ENCODE measurements at regions not wholly inside any gene's neighbourhood (a gene's known extent, or its start where the extent isn't known, plus 50 kb on each side); places are given as distances from the start of the nearest gene placed in this dataset.

DNA sequence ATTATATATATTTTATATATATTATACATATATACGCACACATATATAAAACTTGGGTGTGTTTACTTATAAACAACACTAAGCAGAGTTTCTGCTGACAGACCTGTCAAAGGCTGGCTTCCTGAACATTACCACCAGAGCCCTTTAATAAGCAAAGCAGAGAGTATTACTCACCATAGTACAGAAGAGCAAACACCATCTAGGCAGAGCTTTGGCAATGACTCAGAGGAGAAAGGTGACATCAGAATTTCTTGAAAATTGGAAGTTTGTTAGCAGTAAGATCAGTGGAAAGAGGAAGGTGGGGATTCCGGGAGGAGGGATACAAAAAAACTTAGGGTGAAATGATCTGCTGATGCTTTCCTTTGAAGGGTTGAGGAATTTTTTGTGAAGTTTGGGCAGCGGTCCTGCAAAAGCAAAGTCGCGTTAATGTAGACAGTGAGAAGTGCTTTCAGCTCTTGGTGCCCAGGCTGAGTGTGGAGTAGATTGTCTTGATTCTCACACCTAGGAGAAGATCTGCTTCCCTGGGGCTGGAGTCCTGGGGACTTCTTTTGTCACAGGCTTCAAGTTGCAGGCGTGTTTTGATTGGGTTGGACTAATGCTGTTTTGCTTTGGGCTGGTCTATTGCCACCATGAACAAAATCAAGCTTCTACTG is 109.6 kb upstream of the BACH2 start:
- H3K27ac ChIP-seq (replicated peaks) = no peak overlapping the region
- DNase-seq (ENCODE audit: low read depth in 1 of 2, low spot score in 1 of 2) = no peak
- no peak overlapping the region for H3K4me3 ChIP-seq (replicated peaks; ENCODE audit: insufficient read depth, low read length)
- no peaks in the 10 kb centered on the region for H3K27me3 ChIP-seq (ENCODE audit: insufficient read depth, poor library complexity, severe bottlenecking)
- TF ChIP-seq CTCF (IDR thresholded peaks at IDR 0.05; ENCODE audit: insufficient read depth, low read length) = no peak
- TF ChIP-seq POLR2AphosphoS5 (IDR thresholded peaks at IDR 0.05; ENCODE audit: low read depth) = no peak
- TF ChIP-seq SPI1 (IDR thresholded peaks at IDR 0.05; ENCODE audit: borderline replicate concordance, low read depth) = no peak
- TF ChIP-seq, protein P1, sequence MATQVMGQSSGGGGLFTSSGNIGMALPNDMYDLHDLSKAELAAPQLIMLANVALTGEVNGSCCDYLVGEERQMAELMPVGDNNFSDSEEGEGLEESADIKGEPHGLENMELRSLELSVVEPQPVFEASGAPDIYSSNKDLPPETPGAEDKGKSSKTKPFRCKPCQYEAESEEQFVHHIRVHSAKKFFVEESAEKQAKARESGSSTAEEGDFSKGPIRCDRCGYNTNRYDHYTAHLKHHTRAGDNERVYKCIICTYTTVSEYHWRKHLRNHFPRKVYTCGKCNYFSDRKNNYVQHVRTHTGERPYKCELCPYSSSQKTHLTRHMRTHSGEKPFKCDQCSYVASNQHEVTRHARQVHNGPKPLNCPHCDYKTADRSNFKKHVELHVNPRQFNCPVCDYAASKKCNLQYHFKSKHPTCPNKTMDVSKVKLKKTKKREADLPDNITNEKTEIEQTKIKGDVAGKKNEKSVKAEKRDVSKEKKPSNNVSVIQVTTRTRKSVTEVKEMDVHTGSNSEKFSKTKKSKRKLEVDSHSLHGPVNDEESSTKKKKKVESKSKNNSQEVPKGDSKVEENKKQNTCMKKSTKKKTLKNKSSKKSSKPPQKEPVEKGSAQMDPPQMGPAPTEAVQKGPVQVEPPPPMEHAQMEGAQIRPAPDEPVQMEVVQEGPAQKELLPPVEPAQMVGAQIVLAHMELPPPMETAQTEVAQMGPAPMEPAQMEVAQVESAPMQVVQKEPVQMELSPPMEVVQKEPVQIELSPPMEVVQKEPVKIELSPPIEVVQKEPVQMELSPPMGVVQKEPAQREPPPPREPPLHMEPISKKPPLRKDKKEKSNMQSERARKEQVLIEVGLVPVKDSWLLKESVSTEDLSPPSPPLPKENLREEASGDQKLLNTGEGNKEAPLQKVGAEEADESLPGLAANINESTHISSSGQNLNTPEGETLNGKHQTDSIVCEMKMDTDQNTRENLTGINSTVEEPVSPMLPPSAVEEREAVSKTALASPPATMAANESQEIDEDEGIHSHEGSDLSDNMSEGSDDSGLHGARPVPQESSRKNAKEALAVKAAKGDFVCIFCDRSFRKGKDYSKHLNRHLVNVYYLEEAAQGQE (IDR thresholded peaks at IDR 0.05; ENCODE audit: insufficient replicate concordance, low read depth) = no peak
- no peak for TF ChIP-seq GABPA (IDR thresholded peaks at IDR 0.05; ENCODE audit: low read depth)

- Histone ChIP-seq H3K4me3 (replicated peaks; ENCODE audit: insufficient read depth, low read length) (no peak overlapping the region), H3K27me3 (ENCODE audit: insufficient read depth, poor library complexity, severe bottlenecking) (no peaks in the 10 kb centered on the region), H3K27ac (replicated peaks) (peak overlapping the region; percentile 77)
- peak; percentile 54 to 85 for DNase-seq (ENCODE audit: low read depth in 1 of 2, low spot score in 1 of 2)
- TF ChIP-seq, protein P1 (IDR thresholded peaks at IDR 0.05; ENCODE audit: insufficient replicate concordance, low read depth) = peak; percentile 53
- no peak for TF ChIP-seq GABPA (IDR thresholded peaks at IDR 0.05; ENCODE audit: low read depth)
- peak; percentile 84 for TF ChIP-seq SPI1 (IDR thresholded peaks at IDR 0.05; ENCODE audit: borderline replicate concordance, low read depth)
- peak; percentile 64 for TF ChIP-seq POLR2AphosphoS5 (IDR thresholded peaks at IDR 0.05; ENCODE audit: low read depth)
- TF ChIP-seq CTCF (IDR thresholded peaks at IDR 0.05; ENCODE audit: insufficient read depth, low read length) = no peak
These were observed 107.1 kb upstream of the BACH2 start for GRCh38 chr6:90403489-90404381.

- no peak for TF ChIP-seq CTCF (IDR thresholded peaks at IDR 0.05; ENCODE audit: insufficient read depth, low read length)
- no peak for TF ChIP-seq POLR2AphosphoS5 (IDR thresholded peaks at IDR 0.05; ENCODE audit: low read depth)
- no peak for TF ChIP-seq GABPA (IDR thresholded peaks at IDR 0.05; ENCODE audit: low read depth)
- TF ChIP-seq, protein P1 (IDR thresholded peaks at IDR 0.05; ENCODE audit: insufficient replicate concordance, low read depth) = no peak
- no peak for TF ChIP-seq SPI1 (IDR thresholded peaks at IDR 0.05; ENCODE audit: borderline replicate concordance, low read depth)
- DNase-seq (ENCODE audit: low read depth in 1 of 2, low spot score in 1 of 2) = no peak
- Histone ChIP-seq H3K27me3 (ENCODE audit: insufficient read depth, poor library complexity, severe bottlenecking) (no peaks in the 10 kb centered on the region), H3K27ac (replicated peaks) (peak overlapping the region; percentile 77), H3K4me3 (replicated peaks; ENCODE audit: insufficient read depth, low read length) (no peak overlapping the region)
These were observed 106.2 kb upstream of the BACH2 start for GRCh38 chr6:90402831-90403192.
